Hematopoietic multipotent progenitor cell (in vitro differentiated cells): ENCODE measurements at regions not wholly inside any gene's neighbourhood (a gene's known extent, or its start where the extent isn't known, plus 50 kb on each side); places are given as distances from the start of the nearest gene placed in this dataset.
A peak's percentile ranks its signal among the peaks of the same experiment; 100 is the strongest.

Source experiments
- DNase-seq, 3 donors: peaks; one replicate each; pipeline ENCODE4 v3.0.0-alpha.2; 2011 to 2015; ENCODE audit warnings: low read depth in 2 of 3, low spot score in 2 of 3

- no peak for DNase-seq
These were observed 354.6 kb upstream of the SATB1 start for GRCh38 chr3:18779704-18780103.

GRCh38 chr3:18778598-18778997, 353.5 kb upstream of the SATB1 start:
- DNase-seq = no peak

DNA sequence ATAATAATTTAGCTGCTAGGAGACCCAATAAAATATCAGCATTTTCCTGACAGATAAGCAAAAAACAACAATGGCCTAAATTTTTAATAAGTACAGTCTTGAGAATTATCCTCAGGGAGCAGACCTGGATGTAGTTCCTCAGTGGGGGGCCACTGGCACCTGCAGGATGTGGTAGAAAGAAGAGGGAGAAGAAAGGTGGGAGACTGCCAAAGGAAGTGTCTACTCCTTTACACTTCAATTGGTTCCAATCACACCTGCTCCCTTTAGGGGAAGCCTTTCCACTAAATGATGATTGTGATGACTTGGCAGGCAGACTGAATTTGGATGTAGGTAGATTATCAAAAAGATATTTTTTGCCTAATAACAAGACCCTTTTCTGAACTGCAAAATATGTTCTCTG, 353.0 kb upstream of the SATB1 start:
- no peak for DNase-seq

- DNase-seq = no peak
These were observed 350.4 kb upstream of the SATB1 start for GRCh38 chr3:18775501-18775900.

- DNase-seq = no peak
These were observed 349.4 kb upstream of the SATB1 start for GRCh38 chr3:18774319-18775088.

- DNase-seq = no peak
These were observed 347.7 kb upstream of the SATB1 start for GRCh38 chr3:18772699-18773305.

GRCh38 chr3:18771931-18772330, 346.8 kb upstream of the SATB1 start:
- DNase-seq = no peak

- DNase-seq = no peak
These were observed 345.7 kb upstream of the SATB1 start for GRCh38 chr3:18770800-18771199.

DNA sequence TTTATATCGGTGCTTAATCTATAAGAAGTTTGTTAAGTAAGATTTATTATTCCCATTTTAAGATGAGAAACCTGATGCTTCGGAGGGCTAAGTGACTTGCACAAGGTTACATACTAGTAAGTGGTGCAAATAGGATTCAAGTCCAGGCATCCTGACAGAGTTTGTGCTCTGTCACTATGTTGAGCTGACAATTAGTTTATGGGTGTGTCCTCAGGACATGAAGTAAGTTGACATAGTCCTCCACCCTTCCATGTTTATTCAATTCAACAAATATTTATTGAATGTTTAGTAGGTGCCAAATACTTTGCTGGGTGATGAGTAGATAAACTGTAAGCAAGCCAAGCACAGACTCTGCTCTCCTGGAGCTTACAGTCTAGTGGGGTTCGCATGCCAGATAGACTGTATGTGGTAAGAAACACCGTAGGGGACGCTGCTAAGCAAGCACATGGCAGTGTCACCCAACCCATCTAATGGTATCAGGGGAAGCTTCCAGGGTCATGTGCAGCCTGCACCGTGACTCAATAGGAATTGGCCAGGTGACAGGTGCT, 342.7 kb upstream of the SATB1 start:
- DNase-seq = no peak

DNA sequence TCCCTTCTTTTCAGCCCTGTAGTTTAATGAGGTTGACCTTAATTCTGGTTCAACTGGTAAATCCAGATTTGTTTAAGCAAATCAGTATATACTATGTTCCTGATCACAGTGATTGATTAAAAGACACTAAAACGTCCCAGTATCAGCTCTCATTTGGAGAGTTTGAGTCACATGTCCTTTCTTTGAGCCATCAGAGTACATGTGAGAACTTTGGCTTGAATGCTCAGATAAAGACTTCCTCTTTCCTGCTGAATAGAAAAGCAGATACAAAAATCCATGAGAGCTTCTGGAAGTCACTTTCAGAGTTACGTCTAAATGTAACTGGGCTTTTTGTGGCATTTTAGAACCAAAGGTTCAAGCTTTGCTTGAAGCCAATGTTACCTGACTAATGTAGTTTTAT, 341.8 kb upstream of the SATB1 start:
- peak in 1 of 3 donors; percentile 37 for DNase-seq

DNA sequence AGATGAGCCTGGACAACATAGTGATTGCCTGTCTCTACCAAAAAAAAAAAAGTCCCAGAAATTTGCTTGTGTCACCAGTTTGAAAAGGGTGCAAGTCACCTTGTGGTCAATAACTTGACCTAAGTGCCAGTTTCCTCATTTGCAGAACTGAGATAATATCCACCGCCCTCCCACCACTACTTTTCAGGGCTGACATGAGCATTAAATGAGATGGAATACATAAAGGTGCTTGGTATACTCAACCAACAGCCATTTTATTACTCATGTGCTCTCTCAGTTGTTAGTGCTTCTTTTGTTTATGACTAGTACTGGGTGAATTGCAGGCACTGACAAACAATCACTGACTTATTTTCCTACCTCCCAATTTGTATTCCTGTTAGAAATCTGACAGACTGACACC, 340.5 kb upstream of the SATB1 start:
- DNase-seq = no peak

DNA sequence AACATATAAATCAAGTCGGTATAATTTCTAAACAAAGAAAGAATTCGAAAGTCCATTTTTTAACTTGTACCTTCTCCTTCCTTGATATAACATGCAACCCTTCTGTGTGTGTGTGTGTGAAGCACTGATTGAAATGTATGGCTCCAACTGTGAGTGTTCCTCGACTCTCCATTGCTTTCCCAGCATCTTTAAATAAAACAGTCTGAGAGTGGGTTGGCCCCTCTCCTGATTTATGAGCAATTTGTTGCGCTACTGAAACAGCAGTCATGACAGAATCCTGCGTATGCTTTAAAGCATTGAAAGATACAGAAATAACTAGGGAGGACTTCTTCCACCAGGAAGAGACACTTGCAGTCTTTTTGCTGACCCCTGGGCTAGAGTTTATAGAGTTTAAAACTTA, 340.0 kb upstream of the SATB1 start:
- DNase-seq = no peak

DNA sequence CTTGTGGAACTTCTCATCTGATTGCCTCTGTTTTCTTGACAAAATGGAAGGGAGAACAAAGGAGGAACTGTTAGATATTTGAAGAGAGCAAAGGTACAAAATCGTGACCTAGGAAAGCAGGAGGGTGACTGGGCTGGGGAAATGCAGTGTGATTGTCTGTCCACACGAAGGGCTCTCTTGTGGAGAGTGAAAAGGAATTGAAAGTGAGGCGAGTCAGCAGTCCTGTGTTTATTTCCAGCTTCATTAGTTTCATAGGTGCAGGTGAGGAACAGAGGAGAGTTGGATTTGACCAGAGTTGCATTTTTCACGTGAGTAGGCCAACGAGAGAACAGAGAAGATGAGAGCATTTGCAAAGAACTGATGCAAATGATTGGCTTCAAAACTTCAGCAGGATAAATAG, 336.4 kb upstream of the SATB1 start:
- no peak for DNase-seq

DNA sequence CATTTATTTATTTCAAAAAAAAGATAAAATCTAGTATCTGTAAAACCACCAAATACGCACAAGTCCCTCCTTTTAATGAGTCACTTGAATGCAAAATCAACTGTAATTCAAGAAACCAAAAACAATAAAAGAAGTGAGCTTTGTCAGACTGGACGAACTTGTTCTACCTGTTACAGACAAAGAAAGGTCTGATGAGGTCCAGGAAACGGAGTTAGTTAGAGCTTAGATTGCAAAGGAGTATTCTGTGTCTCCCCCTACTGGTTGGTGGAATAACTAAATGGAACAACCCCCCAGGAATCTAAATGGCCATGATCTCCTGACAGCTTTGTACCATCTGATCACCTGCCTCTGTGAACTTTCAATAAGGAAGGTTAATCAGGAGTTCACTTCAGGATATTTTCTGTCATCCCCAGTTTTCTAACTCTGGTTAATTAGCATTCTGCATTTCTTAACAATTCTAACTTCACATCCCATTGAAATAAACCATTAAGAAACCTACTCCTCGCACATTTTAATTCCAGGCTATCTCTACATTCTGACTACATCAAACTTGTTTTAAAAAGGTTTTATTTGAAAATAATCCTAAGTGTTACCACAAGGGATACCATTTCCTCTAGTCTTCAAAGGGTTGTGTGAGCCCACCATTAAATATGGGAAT, 333.0 kb upstream of the SATB1 start:
- peak; percentile 59 to 88 (median 76) for DNase-seq

- DNase-seq = no peak
These were observed 332.3 kb upstream of the SATB1 start for GRCh38 chr3:18757476-18757875.

GRCh38 chr3:18752273-18752934, 327.3 kb upstream of the SATB1 start:
- no peak for DNase-seq

DNA sequence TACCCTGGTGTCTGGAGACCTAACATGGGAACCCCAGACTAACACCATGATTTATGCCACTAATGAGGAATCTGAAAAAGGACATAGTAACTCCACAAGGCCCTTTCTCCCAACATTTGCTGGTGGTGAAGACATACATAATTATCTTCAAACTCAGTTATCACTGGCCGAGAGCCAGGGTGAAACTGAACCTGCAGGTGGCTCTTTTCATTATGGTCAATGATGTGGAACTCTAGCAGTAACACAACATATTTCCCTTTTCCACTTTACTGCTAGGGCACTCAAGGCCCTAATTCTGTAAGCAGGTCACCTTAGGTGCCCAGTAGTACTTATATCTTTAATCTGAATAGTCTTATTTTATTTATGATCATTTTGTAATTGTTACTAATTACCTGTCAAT, 326.4 kb upstream of the SATB1 start:
- no peak for DNase-seq

DNA sequence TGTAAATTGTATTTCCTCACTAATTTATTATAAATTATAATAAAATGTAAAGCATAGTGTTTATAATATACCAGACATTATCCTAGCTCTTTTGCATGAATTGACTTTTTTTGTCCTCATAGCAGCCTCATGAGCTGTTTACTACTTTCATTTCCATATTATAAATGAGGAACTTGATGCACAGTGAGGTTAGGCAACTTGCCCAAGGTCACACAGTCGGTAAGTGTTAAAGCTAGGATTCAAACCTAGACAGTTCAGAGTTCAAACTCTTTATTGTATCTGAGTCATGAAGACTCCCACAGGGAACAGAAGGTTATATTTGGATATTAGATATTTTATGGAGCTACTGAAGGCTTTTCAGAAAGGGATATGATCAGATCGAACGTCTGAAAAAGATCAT, 322.2 kb upstream of the SATB1 start:
- no peak for DNase-seq

DNA sequence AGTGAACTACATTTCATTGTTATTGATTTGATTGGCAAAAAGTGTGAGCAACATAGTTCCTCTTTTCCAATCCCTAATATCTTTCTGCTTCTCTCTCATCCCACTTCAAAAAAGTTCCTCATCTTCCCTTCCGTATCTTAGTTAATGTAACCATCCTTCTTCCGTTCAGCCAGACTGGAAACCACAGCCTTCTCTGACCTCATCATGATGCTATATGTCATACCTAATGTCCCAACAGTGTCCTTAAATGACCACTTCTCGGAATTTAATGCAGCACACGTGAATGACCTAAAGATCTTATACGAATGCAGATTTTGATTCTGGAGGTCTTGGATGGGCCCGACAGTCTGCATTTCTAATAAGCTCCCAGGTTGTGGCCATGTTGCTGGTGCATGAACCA, 320.3 kb upstream of the SATB1 start:
- DNase-seq = peak in 1 of 3 donors; percentile 48

- no peak for DNase-seq
These were observed 319.3 kb upstream of the SATB1 start for GRCh38 chr3:18744472-18744871.

DNA sequence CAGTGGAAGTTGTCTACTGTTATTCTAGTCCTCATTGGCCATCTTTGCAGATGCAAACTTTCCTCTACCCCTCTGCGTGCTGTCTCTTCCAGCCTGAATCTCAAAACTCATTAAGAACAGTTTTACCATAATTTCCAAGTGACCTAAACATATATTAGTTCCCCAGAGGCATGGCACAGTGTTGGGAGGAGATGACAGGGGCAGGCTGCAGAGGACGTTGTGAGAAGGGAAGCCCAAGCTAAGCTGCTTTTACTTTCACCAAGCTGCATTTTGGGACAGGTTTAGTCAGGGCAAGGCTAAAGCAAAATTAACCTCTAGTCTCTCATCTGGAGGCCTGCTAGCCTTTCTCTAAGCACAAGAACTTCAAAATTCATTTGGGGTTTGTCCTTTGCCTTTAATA, 318.6 kb upstream of the SATB1 start:
- DNase-seq = no peak
